ENCODE measurements at regions not wholly inside any gene's neighbourhood (a gene's known extent, or its start where the extent isn't known, plus 50 kb on each side); places are given as distances from the start of the nearest gene placed in this dataset.
A peak's percentile ranks its signal among the peaks of the same experiment; 100 is the strongest.
"Not testable (repeated sequence)": the region's sequence is repeated elsewhere in the genome, so short reads cannot be mapped to it uniquely, and the experiment has no call there.

GRCh38 chr10:33067917-33068316 is 109.9 kb upstream of the ITGB1 start:
- Mint-ChIP-seq H3K4me3 (no peak overlapping the region), H3K9me3 (no peaks in the 10 kb centered on the region), H3K4me1 (ENCODE audit: low read depth) (no peaks in the 10 kb centered on the region), H3K27me3 (ENCODE audit: low read depth) (no peaks in the 10 kb centered on the region), H3K27ac (no peak overlapping the region), H3K36me3 (ENCODE audit: low read depth) (no peaks in the 10 kb centered on the region)

- Mint-ChIP-seq H3K4me3 (no peak overlapping the region), H3K9me3 (no peaks in the 10 kb centered on the region), H3K27me3 (ENCODE audit: low read depth) (no peaks in the 10 kb centered on the region), H3K36me3 (ENCODE audit: low read depth) (no peaks in the 10 kb centered on the region), H3K27ac (no peak overlapping the region), H3K4me1 (ENCODE audit: low read depth) (no peaks in the 10 kb centered on the region)
Observed at GRCh38 chr10:33067481-33067880, 109.5 kb upstream of the ITGB1 start.

- H3K36me3 Mint-ChIP-seq (ENCODE audit: low read depth) = no peaks in the 10 kb centered on the region
- H3K9me3 Mint-ChIP-seq = no peaks in the 10 kb centered on the region
- H3K27me3 Mint-ChIP-seq (ENCODE audit: low read depth) = no peaks in the 10 kb centered on the region
- no peak overlapping the region for H3K4me3 Mint-ChIP-seq
- H3K4me1 Mint-ChIP-seq (ENCODE audit: low read depth) = no peaks in the 10 kb centered on the region
- no peak overlapping the region for H3K27ac Mint-ChIP-seq
Observed at GRCh38 chr10:33066558-33067236, 108.7 kb upstream of the ITGB1 start.

- Mint-ChIP-seq H3K4me3 (no peak overlapping the region), H3K27ac (no peak overlapping the region), H3K27me3 (ENCODE audit: low read depth) (no peaks in the 10 kb centered on the region), H3K9me3 (peaks cover 6% of the 10 kb centered on the region), H3K36me3 (ENCODE audit: low read depth) (no peaks in the 10 kb centered on the region), H3K4me1 (ENCODE audit: low read depth) (no peaks in the 10 kb centered on the region)
Observed at GRCh38 chr10:33065111-33065510, 107.1 kb upstream of the ITGB1 start.

GRCh38 chr10:33064706-33065105 is 106.7 kb upstream of the ITGB1 start:
- Mint-ChIP-seq H3K4me1 (ENCODE audit: low read depth) (no peaks in the 10 kb centered on the region), H3K4me3 (no peak overlapping the region), H3K27ac (no peak overlapping the region), H3K36me3 (ENCODE audit: low read depth) (no peaks in the 10 kb centered on the region), H3K27me3 (ENCODE audit: low read depth) (no peaks in the 10 kb centered on the region), H3K9me3 (peaks cover 6% of the 10 kb centered on the region)

- Mint-ChIP-seq H3K27me3 (ENCODE audit: low read depth) (peaks cover 5% of the 10 kb centered on the region), H3K27ac (no peak overlapping the region), H3K4me3 (no peak overlapping the region), H3K9me3 (peaks cover 6% of the 10 kb centered on the region), H3K4me1 (ENCODE audit: low read depth) (no peaks in the 10 kb centered on the region), H3K36me3 (ENCODE audit: low read depth) (no peaks in the 10 kb centered on the region)
Observed at GRCh38 chr10:33057620-33058019, 99.6 kb upstream of the ITGB1 start.

- Mint-ChIP-seq H3K4me3 (no peak overlapping the region), H3K9me3 (peaks cover 6% of the 10 kb centered on the region), H3K36me3 (ENCODE audit: low read depth) (no peaks in the 10 kb centered on the region), H3K4me1 (ENCODE audit: low read depth) (no peaks in the 10 kb centered on the region), H3K27ac (no peak overlapping the region), H3K27me3 (ENCODE audit: low read depth) (peaks cover 8% of the 10 kb centered on the region)
Observed at GRCh38 chr10:33056828-33057596, 99.0 kb upstream of the ITGB1 start.

- Mint-ChIP-seq H3K4me1 (ENCODE audit: low read depth) (no peaks in the 10 kb centered on the region), H3K36me3 (ENCODE audit: low read depth) (no peaks in the 10 kb centered on the region), H3K27me3 (ENCODE audit: low read depth) (peaks cover 8% of the 10 kb centered on the region), H3K27ac (no peak overlapping the region), H3K4me3 (no peak overlapping the region), H3K9me3 (peaks cover 5% of the 10 kb centered on the region)
Observed at GRCh38 chr10:33055625-33056024, 97.6 kb upstream of the ITGB1 start.

GRCh38 chr10:33052915-33053810 is 95.1 kb upstream of the ITGB1 start:
- H3K27ac Mint-ChIP-seq = no peak overlapping the region
- peaks cover 8% of the 10 kb centered on the region for H3K27me3 Mint-ChIP-seq (ENCODE audit: low read depth)
- no peaks in the 10 kb centered on the region for H3K4me1 Mint-ChIP-seq (ENCODE audit: low read depth)
- H3K9me3 Mint-ChIP-seq = no peaks in the 10 kb centered on the region
- H3K36me3 Mint-ChIP-seq (ENCODE audit: low read depth) = no peaks in the 10 kb centered on the region
- H3K4me3 Mint-ChIP-seq = no peak overlapping the region

GRCh38 chr10:33052263-33052875 is 94.3 kb upstream of the ITGB1 start:
- peaks cover 8% of the 10 kb centered on the region for H3K27me3 Mint-ChIP-seq (ENCODE audit: low read depth)
- no peaks in the 10 kb centered on the region for H3K36me3 Mint-ChIP-seq (ENCODE audit: low read depth)
- no peak overlapping the region for H3K4me3 Mint-ChIP-seq
- no peaks in the 10 kb centered on the region for H3K9me3 Mint-ChIP-seq
- H3K4me1 Mint-ChIP-seq (ENCODE audit: low read depth) = no peaks in the 10 kb centered on the region
- H3K27ac Mint-ChIP-seq = no peak overlapping the region

GRCh38 chr10:33049963-33050920 is 92.2 kb upstream of the ITGB1 start:
- H3K27ac Mint-ChIP-seq = not testable (repeated sequence)

GRCh38 chr10:33048223-33048622 is 90.2 kb upstream of the ITGB1 start:
- H3K27me3 Mint-ChIP-seq (ENCODE audit: low read depth) = peaks cover 3% of the 10 kb centered on the region
- no peak overlapping the region for H3K27ac Mint-ChIP-seq
- no peaks in the 10 kb centered on the region for H3K36me3 Mint-ChIP-seq (ENCODE audit: low read depth)
- H3K9me3 Mint-ChIP-seq = no peaks in the 10 kb centered on the region
- no peak overlapping the region for H3K4me3 Mint-ChIP-seq
- H3K4me1 Mint-ChIP-seq (ENCODE audit: low read depth) = no peaks in the 10 kb centered on the region

More at GRCh38 chr10:33049963-33050920, 92.2 kb upstream of the ITGB1 start:
- H3K9me3 Mint-ChIP-seq; H3K27me3 Mint-ChIP-seq (ENCODE audit: low read depth); H3K4me1 Mint-ChIP-seq (ENCODE audit: low read depth); H3K36me3 Mint-ChIP-seq (ENCODE audit: low read depth): not testable (repeated sequence)
- H3K4me3 Mint-ChIP-seq = peak overlapping the region; percentile 73

- no peaks in the 10 kb centered on the region for H3K36me3 Mint-ChIP-seq (ENCODE audit: low read depth)
- H3K27ac Mint-ChIP-seq = no peak overlapping the region
- peaks cover 3% of the 10 kb centered on the region for H3K27me3 Mint-ChIP-seq (ENCODE audit: low read depth)
- H3K4me3 Mint-ChIP-seq = no peak overlapping the region
- H3K4me1 Mint-ChIP-seq (ENCODE audit: low read depth) = no peaks in the 10 kb centered on the region
- H3K9me3 Mint-ChIP-seq = no peaks in the 10 kb centered on the region
Observed at GRCh38 chr10:33047655-33048054, 89.6 kb upstream of the ITGB1 start.
